ENCODE measurements at regions not wholly inside any gene's neighbourhood (a gene's known extent, or its start where the extent isn't known, plus 50 kb on each side); places are given as distances from the start of the nearest gene placed in this dataset.
A peak's percentile ranks its signal among the peaks of the same experiment; 100 is the strongest.

DNA sequence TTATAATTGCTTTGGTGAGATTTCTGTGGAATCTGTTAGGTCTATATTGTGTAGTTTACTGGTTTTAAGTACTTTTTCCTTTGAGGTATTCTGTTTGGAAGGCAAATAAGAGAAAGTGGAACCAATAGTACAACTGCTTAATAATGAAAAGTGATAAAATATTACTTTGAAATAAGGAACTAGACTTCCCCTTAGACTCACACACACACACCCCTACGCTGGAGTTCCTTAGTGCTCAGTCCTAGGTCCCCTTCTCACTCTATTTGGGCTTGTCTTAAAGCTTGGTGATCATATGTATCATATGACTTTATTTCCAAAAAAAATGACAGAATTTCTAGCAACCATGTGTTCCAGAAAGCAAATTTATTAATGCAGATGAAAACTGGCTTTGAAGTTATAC lies 494.0 kb upstream of the TGFBR2 start:
- TF ChIP-seq, protein P1, sequence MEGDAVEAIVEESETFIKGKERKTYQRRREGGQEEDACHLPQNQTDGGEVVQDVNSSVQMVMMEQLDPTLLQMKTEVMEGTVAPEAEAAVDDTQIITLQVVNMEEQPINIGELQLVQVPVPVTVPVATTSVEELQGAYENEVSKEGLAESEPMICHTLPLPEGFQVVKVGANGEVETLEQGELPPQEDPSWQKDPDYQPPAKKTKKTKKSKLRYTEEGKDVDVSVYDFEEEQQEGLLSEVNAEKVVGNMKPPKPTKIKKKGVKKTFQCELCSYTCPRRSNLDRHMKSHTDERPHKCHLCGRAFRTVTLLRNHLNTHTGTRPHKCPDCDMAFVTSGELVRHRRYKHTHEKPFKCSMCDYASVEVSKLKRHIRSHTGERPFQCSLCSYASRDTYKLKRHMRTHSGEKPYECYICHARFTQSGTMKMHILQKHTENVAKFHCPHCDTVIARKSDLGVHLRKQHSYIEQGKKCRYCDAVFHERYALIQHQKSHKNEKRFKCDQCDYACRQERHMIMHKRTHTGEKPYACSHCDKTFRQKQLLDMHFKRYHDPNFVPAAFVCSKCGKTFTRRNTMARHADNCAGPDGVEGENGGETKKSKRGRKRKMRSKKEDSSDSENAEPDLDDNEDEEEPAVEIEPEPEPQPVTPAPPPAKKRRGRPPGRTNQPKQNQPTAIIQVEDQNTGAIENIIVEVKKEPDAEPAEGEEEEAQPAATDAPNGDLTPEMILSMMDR (IDR thresholded peaks at IDR 0.05), result no peak
- Histone ChIP-seq H3K27me3 (replicated peaks; ENCODE audit: insufficient read depth) (no peaks in the 10 kb centered on the region), H3K4me1 (ENCODE audit: control insufficient read depth in 1 of 2, low read depth in 2 of 2) (peaks cover 0 to 12% of the 10 kb centered on the region in 2 donors), H3K36me3 (no peaks in the 10 kb centered on the region), H3K9me3 (no peaks in the 10 kb centered on the region), H3K27ac (no peak overlapping the region), H3K4me3 (no peak overlapping the region)
- DNase-seq (ENCODE audit: low spot score) (no peak), ATAC-seq (ENCODE audit: insufficient number of reproducible peaks, low FRiP score, low read depth) (no peak)

DNA sequence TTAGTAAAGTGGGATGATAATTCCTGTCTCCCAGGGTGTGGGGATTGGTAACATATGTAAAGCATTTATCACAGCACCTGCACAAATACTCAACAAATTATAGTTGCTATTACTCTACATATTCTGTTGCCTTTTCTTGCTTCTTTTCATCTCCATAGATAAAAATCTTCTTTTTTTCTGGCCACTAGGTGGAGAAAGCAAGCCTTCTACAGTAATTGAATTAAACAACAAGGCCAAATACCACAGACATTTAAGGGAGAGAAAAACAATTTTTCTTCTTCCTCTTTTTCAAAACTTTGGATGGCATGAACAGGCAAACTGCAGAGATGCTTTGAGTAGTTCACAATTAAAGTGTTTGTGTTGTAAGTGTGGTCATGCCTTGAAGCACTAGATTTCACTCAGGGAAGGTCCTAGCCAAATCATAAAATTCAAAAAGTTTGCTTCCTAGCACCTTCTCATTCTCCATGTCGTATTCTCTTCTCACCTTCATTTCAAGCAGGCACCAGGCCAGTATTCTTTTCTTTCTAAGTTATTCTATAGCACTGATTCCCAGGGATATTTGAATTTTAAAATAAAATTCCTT lies 493.4 kb upstream of the TGFBR2 start:
- Histone ChIP-seq H3K9me3 (no peaks in the 10 kb centered on the region), H3K4me1 (ENCODE audit: control insufficient read depth in 1 of 2, low read depth in 2 of 2) (peaks cover 0 to 12% of the 10 kb centered on the region in 2 donors), H3K27me3 (replicated peaks; ENCODE audit: insufficient read depth) (no peaks in the 10 kb centered on the region), H3K4me3 (no peak overlapping the region), H3K27ac (no peak overlapping the region), H3K36me3 (no peaks in the 10 kb centered on the region)
- no peak for DNase-seq (ENCODE audit: low spot score)
- no peak for ATAC-seq (ENCODE audit: insufficient number of reproducible peaks, low FRiP score, low read depth)
- TF ChIP-seq, protein P1 (IDR thresholded peaks at IDR 0.05), result peak; percentile 70

- H3K9me3 ChIP-seq, result no peaks in the 10 kb centered on the region
- TF ChIP-seq, protein P1 (IDR thresholded peaks at IDR 0.05), result no peak
- DNase-seq (ENCODE audit: low spot score) (no peak), ATAC-seq (ENCODE audit: insufficient number of reproducible peaks, low FRiP score, low read depth) (no peak)
- H3K4me3 ChIP-seq, result no peak overlapping the region
- H3K4me1 ChIP-seq (ENCODE audit: control insufficient read depth in 1 of 2, low read depth in 2 of 2), result peaks cover 0 to 12% of the 10 kb centered on the region in 2 donors
- no peaks in the 10 kb centered on the region for H3K27me3 ChIP-seq (replicated peaks; ENCODE audit: insufficient read depth)
- H3K27ac ChIP-seq, result no peak overlapping the region
- no peaks in the 10 kb centered on the region for H3K36me3 ChIP-seq
These were observed 492.5 kb upstream of the TGFBR2 start for GRCh38 chr3:30113906-30114305.

DNA sequence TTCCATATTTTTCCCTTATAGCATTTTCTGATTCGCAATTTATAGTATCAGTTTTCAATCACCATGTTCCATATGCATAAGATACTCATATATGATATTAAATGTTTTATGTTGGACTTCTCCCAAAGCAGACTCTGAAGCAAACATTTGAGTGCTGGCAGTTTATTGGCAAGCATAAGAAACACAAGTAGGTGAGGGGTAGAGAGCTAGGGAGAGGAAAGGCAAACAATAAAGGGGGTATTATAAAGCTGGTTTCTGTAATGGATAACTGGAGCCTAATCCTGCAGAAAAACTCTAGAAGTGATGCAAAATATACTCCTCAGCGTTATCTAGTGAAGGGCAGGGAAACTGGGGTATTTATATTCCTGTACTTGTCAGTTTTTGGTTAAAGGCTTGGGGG lies 491.5 kb upstream of the TGFBR2 start:
- ATAC-seq (ENCODE audit: insufficient number of reproducible peaks, low FRiP score, low read depth), result no peak
- no peak overlapping the region for H3K27ac ChIP-seq

DNA sequence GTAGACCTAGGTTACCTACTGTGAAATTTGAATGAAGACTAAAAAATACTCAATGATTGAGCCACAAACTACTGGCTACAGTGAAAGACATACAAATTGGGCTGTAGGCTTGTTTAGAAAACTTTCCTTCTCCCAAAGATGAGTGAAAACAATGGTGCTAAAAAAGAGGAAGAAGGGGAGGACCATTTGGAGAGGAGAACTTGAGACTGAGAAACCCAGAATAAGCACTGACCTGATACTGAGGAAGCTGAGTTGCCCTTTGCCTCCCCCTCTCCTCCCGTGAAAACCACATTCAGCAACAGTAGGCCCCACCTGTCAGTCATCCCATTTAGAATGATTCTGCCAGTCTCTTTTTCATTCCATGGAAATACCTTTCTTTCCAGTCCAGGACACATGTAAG lies 484.0 kb upstream of the TGFBR2 start:
- Histone ChIP-seq H3K4me3 (no peak overlapping the region), H3K4me1 (ENCODE audit: control insufficient read depth in 1 of 2, low read depth in 2 of 2) (no peaks in the 10 kb centered on the region), H3K36me3 (no peaks in the 10 kb centered on the region), H3K27ac (no peak overlapping the region), H3K27me3 (replicated peaks; ENCODE audit: insufficient read depth) (no peaks in the 10 kb centered on the region), H3K9me3 (no peaks in the 10 kb centered on the region)
- DNase-seq (ENCODE audit: low spot score) (no peak), ATAC-seq (ENCODE audit: insufficient number of reproducible peaks, low FRiP score, low read depth) (no peak)
- TF ChIP-seq, protein P1 (IDR thresholded peaks at IDR 0.05), result no peak

More for the DNA sequence above, 491.5 kb upstream of the TGFBR2 start:
- Histone ChIP-seq H3K27me3 (replicated peaks; ENCODE audit: insufficient read depth) (no peaks in the 10 kb centered on the region), H3K4me3 (no peak overlapping the region), H3K9me3 (no peaks in the 10 kb centered on the region), H3K4me1 (ENCODE audit: control insufficient read depth in 1 of 2, low read depth in 2 of 2) (peaks cover 0 to 12% of the 10 kb centered on the region in 2 donors), H3K36me3 (no peaks in the 10 kb centered on the region)
- TF ChIP-seq, protein P1 (IDR thresholded peaks at IDR 0.05), result no peak
- DNase-seq (ENCODE audit: low spot score), result no peak

Data from thoracic aorta (tissue), 2 donors.